Neuron (in vitro differentiated cells): ENCODE measurements at regions not wholly inside any gene's neighbourhood (a gene's known extent, or its start where the extent isn't known, plus 50 kb on each side); places are given as distances from the start of the nearest gene placed in this dataset.

ENCODE experiments used
- H2AFZ ChIP-seq: one replicate; pipeline ENCODE4 v1.6.1; 2013; ENCODE audit warnings: low read depth, mild to moderate bottlenecking, inconsistent platforms, low read length, moderate library complexity
- H3K27me3 ChIP-seq: one replicate; pipeline ENCODE4 v1.6.1; 2013; ENCODE audit warnings: low read length; ENCODE audit not compliant: insufficient read depth
- H3K36me3 ChIP-seq: one replicate; pipeline ENCODE4 v1.6.1; 2013; ENCODE audit warnings: low read length; ENCODE audit not compliant: insufficient read depth
- H3K4me1 ChIP-seq: one replicate; pipeline ENCODE4 v1.6.1; 2013; ENCODE audit warnings: low read length; ENCODE audit not compliant: insufficient read depth
- H3K4me3 ChIP-seq: 2 replicates; pipeline ENCODE4 v1.5.1; 2013; ENCODE audit warnings: mild to moderate bottlenecking, low read length, moderate library complexity
- H3K9me3 ChIP-seq: one replicate; pipeline ENCODE4 v1.6.1; 2013; ENCODE audit warnings: low read length

DNA sequence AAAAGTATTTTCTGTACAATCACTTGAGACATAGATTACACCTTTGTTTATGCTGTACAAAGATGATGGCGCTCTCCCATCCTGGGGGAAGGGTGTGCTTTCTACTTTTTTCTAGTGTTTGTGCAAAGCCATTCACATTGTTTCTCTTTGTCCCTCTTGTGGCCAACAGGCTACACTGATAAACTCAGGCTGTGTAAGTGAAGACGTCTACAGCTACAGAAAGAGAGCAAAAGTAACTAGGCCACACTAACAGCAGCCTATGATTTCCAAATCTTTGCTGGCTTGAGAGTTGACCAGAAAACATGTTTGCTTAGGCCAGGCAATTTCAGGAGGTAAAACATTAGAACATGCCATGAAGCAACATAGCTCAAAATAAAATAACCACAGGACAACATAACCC is 75.1 kb downstream of the FOXB1 start:
- H2AFZ ChIP-seq = no peak overlapping the region
- H3K9me3 ChIP-seq = no peaks in the 10 kb centered on the region
- H3K27me3 ChIP-seq = no peaks in the 10 kb centered on the region
- peaks cover 53% of the 10 kb centered on the region for H3K4me1 ChIP-seq
- no peak overlapping the region for H3K4me3 ChIP-seq
- no peaks in the 10 kb centered on the region for H3K36me3 ChIP-seq

DNA sequence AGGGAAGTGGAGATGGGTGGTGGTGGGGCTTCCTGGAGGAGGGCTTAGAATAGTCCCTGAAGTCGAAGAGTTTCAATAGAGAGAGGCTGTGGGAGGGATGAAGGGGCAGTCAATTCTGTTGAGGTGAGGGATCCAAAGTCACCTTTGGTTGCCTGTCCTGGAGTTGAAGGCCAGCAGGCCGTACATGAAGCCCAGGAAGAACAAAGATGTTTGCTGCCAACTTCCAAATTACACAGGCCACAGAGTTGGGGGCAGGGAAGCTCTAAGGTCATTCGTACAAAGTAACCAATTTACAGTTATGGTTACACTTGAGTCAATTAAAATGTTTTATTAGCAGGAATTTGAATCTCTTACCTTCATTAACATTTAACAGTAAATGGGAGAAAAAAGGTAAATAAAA is 77.9 kb downstream of the FOXB1 start:
- H3K36me3 ChIP-seq = no peaks in the 10 kb centered on the region
- no peaks in the 10 kb centered on the region for H3K9me3 ChIP-seq
- no peak overlapping the region for H2AFZ ChIP-seq
- peaks cover 30% of the 10 kb centered on the region for H3K4me1 ChIP-seq
- no peak overlapping the region for H3K4me3 ChIP-seq
- H3K27me3 ChIP-seq = no peaks in the 10 kb centered on the region

- Histone ChIP-seq H3K36me3 (no peaks in the 10 kb centered on the region), H3K4me3 (no peak overlapping the region), H3K4me1 (peaks cover 17% of the 10 kb centered on the region), H2AFZ (no peak overlapping the region), H3K27me3 (no peaks in the 10 kb centered on the region), H3K9me3 (no peaks in the 10 kb centered on the region)
Measured at GRCh38 chr15:60083318-60083717, 79.2 kb downstream of the FOXB1 start.

GRCh38 chr15:60086681-60087429 is 82.7 kb downstream of the FOXB1 start:
- Histone ChIP-seq H3K4me3 (no peak overlapping the region), H3K36me3 (no peaks in the 10 kb centered on the region), H2AFZ (no peak overlapping the region), H3K9me3 (no peaks in the 10 kb centered on the region), H3K27me3 (no peaks in the 10 kb centered on the region), H3K4me1 (peaks cover 4% of the 10 kb centered on the region)

DNA sequence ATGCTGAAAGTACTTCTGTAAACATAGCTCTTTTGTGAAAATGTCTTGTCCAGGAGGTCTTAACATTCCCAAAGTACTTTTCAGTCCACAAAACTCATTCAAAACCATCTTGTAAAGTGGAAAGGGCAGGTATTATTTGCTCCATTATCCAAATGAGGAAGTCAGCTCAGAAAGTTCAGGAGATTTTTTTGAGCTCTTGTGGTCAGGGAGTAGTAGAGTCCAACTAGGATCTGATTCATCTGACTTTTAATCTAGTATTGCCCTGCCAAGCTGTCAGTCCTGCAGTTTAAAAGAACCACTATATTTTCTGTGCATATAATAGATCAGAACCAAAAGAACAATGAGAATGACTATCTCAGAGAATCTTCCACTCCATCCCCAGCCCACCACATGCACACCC is 83.5 kb downstream of the FOXB1 start:
- Histone ChIP-seq H3K4me1 (peaks cover 4% of the 10 kb centered on the region), H3K4me3 (no peak overlapping the region), H3K9me3 (no peaks in the 10 kb centered on the region), H3K27me3 (no peaks in the 10 kb centered on the region), H2AFZ (no peak overlapping the region), H3K36me3 (no peaks in the 10 kb centered on the region)

DNA sequence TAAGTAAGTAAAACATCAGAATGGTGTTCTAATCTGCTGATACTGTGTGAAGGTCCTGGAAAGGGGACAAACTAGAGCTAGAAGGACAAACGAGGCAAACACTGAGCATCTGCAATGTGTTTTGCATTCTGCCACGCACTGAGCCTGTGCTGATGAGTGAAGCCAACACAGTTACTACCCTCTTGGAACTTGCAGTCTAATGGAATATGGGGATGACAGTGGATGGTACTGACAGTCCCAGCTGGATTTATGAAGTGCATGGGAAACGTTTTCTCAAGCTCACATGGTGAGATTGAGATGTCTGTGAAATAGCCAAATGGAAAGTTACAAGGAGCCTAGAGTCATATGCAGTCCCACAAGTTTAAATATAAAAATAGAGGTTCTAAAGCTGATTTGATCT is 86.6 kb downstream of the FOXB1 start:
- Histone ChIP-seq H3K4me3 (no peak overlapping the region), H3K4me1 (peaks cover 4% of the 10 kb centered on the region)

GRCh38 chr15:60091157-60091556 is 87.0 kb downstream of the FOXB1 start:
- H3K4me3 ChIP-seq = no peak overlapping the region
- H3K9me3 ChIP-seq = no peaks in the 10 kb centered on the region
- no peak overlapping the region for H2AFZ ChIP-seq
- H3K36me3 ChIP-seq = no peaks in the 10 kb centered on the region
- H3K4me1 ChIP-seq = peaks cover 4% of the 10 kb centered on the region
- no peaks in the 10 kb centered on the region for H3K27me3 ChIP-seq

More for the DNA sequence above, 86.6 kb downstream of the FOXB1 start:
- H3K36me3 ChIP-seq = no peaks in the 10 kb centered on the region
- no peaks in the 10 kb centered on the region for H3K27me3 ChIP-seq
- no peak overlapping the region for H2AFZ ChIP-seq
- H3K9me3 ChIP-seq = no peaks in the 10 kb centered on the region

- no peak overlapping the region for H3K4me3 ChIP-seq
- no peaks in the 10 kb centered on the region for H3K36me3 ChIP-seq
- H3K4me1 ChIP-seq = peaks cover under 1% of the 10 kb centered on the region
- H2AFZ ChIP-seq = no peak overlapping the region
- H3K9me3 ChIP-seq = no peaks in the 10 kb centered on the region
- H3K27me3 ChIP-seq = no peaks in the 10 kb centered on the region
Measured at GRCh38 chr15:60091911-60092310, 87.8 kb downstream of the FOXB1 start.

GRCh38 chr15:60093273-60094067 is 89.4 kb downstream of the FOXB1 start:
- H2AFZ ChIP-seq = no peak overlapping the region
- H3K4me1 ChIP-seq = no peaks in the 10 kb centered on the region
- no peaks in the 10 kb centered on the region for H3K27me3 ChIP-seq
- no peaks in the 10 kb centered on the region for H3K9me3 ChIP-seq
- no peaks in the 10 kb centered on the region for H3K36me3 ChIP-seq
- no peak overlapping the region for H3K4me3 ChIP-seq

DNA sequence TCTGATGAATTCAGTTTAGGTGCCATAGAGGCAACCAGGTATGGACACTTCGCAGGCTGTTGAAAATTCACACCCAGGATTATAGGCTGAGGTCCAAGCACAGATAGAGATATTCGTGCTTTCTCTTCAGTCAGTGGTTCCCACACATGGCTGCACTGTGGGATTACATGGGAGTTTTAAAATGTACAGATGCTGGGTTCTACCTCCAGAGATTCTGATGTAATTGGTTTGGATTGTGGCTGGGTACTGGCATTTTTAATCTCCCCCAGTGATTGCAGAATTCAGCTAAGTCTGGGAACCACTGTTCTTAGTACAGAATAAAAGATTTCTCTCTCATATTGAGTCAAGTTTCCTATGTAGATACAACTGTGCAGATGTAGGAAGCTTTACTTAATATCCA is 91.6 kb downstream of the FOXB1 start:
- Histone ChIP-seq H3K4me1 (no peaks in the 10 kb centered on the region), H3K9me3 (no peaks in the 10 kb centered on the region), H3K27me3 (no peaks in the 10 kb centered on the region), H2AFZ (no peak overlapping the region), H3K36me3 (no peaks in the 10 kb centered on the region), H3K4me3 (no peak overlapping the region)

GRCh38 chr15:60096157-60096556 is 92.0 kb downstream of the FOXB1 start:
- H3K9me3 ChIP-seq = no peaks in the 10 kb centered on the region
- no peak overlapping the region for H2AFZ ChIP-seq
- no peaks in the 10 kb centered on the region for H3K27me3 ChIP-seq
- H3K4me1 ChIP-seq = no peaks in the 10 kb centered on the region
- no peaks in the 10 kb centered on the region for H3K36me3 ChIP-seq
- H3K4me3 ChIP-seq = no peak overlapping the region

DNA sequence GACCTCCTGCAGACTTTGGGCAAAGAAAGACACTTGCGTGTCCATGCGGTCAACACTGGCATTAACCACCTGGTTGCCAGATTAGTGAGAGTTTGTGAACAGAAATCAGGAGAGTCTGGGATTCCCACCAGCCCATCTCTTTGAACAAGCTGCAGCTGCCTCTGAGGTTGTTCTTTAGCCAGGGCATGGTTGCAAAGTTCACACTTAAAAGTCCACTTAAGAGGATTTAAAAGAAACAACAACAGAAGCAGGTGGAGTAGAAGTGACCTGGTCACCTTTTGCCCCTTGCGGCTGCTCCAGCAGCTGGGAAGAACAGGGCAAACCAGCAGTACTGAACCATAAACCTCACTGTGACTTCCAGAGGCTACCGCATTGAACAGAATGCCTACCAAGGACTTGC is 97.3 kb downstream of the FOXB1 start:
- no peaks in the 10 kb centered on the region for H3K4me1 ChIP-seq
- H3K4me3 ChIP-seq = no peak overlapping the region
- H2AFZ ChIP-seq = no peak overlapping the region
- no peaks in the 10 kb centered on the region for H3K9me3 ChIP-seq
- no peaks in the 10 kb centered on the region for H3K36me3 ChIP-seq
- no peaks in the 10 kb centered on the region for H3K27me3 ChIP-seq

DNA sequence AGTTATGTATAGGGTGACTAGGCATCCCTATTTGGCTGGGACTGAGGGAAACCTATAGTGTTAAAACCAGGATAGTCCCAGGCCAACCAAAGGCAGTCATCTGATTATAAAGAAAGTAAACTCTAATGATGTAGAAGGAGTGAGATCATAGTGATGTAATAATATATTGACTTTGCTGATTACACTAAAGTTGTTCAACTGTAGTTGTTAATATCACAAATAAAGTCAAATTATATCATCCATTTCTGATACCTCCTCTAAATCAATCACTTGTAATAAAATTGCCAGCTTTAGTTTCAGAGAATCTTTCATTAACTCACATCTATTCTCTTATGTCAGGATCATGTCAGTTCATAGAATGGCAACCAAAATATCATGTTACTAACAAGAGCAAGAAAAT is 98.6 kb downstream of the FOXB1 start:
- Histone ChIP-seq H3K4me1 (no peaks in the 10 kb centered on the region), H3K9me3 (no peaks in the 10 kb centered on the region), H3K27me3 (no peaks in the 10 kb centered on the region), H3K36me3 (no peaks in the 10 kb centered on the region), H2AFZ (no peak overlapping the region), H3K4me3 (no peak overlapping the region)
